Neural cell (in vitro differentiated cells): ENCODE measurements at regions not wholly inside any gene's neighbourhood (a gene's known extent, or its start where the extent isn't known, plus 50 kb on each side); places are given as distances from the start of the nearest gene placed in this dataset.

ENCODE experiments used
- H2AFZ ChIP-seq: fragments of 200-600, 300-800 bp; sonication (generic), shearing (Covaris generic); 2 replicates; pipeline ENCODE4 v1.6.0; 2014; ENCODE audit warnings: low read depth, mild to moderate bottlenecking, antibody characterized with exemption, low read length, moderate library complexity
- H3F3A ChIP-seq: fragments of 200-600 bp; shearing (Covaris generic); 2 replicates; pipeline ENCODE4 v1.6.1; 2016; ENCODE audit warnings: mild to moderate bottlenecking, moderate library complexity, mixed read lengths, antibody characterized with exemption, low read length; ENCODE audit not compliant: insufficient read depth, poor library complexity, severe bottlenecking
- H3K27ac ChIP-seq: fragments of 200-600, 300-800 bp; sonication (generic), shearing (Covaris generic); 2 replicates; pipeline ENCODE4 v1.5.1; 2014; ENCODE audit warnings: mild to moderate bottlenecking, low read length, moderate library complexity
- H3K27me3 ChIP-seq: fragments of 300-800, 200-600 bp; sonication (generic), shearing (Covaris generic); 2 replicates; pipeline ENCODE4 v1.6.0; 2014; ENCODE audit warnings: mild to moderate bottlenecking, low read depth, low read length, moderate library complexity; ENCODE audit not compliant: insufficient read depth
- H3K36me3 ChIP-seq: fragments of 300-800, 200-600 bp; sonication (generic), shearing (Covaris generic); 2 replicates; pipeline ENCODE4 v1.5.1; 2014; ENCODE audit warnings: mild to moderate bottlenecking, antibody characterized with exemption, low read length, moderate library complexity; ENCODE audit not compliant: insufficient read depth
- H3K4me2 ChIP-seq: fragments of 300-800, 200-600 bp; sonication (generic), shearing (Covaris generic); 2 replicates; pipeline ENCODE4 v1.6.0; 2014; ENCODE audit warnings: mild to moderate bottlenecking, low read length
- H3K4me3 ChIP-seq: fragments of 300-800, 200-600 bp; sonication (generic), shearing (Covaris generic); 2 replicates; pipeline ENCODE4 v1.5.1; 2014; ENCODE audit warnings: mild to moderate bottlenecking, low read length, moderate library complexity
- H3K79me2 ChIP-seq: fragments of 200-600 bp; shearing (Covaris generic); replicated peaks from 2 replicates; pipeline ENCODE4 v1.6.0; 2014; ENCODE audit warnings: mild to moderate bottlenecking, low read length, moderate library complexity; ENCODE audit not compliant: insufficient read depth
- H3K9ac ChIP-seq: fragments of 300-800, 200-600 bp; sonication (generic), shearing (Covaris generic); 2 replicates; pipeline ENCODE4 v1.6.1; 2016; ENCODE audit warnings: mild to moderate bottlenecking, low read length, mixed read lengths
- H3K9me2 ChIP-seq: fragments of 200-600 bp; shearing (Covaris generic); 2 replicates; pipeline ENCODE4 v1.6.1; 2016; ENCODE audit warnings: mild to moderate bottlenecking, low read length, mixed read lengths; ENCODE audit not compliant: insufficient read depth
- H3K9me3 ChIP-seq: fragments of 200-600, 300-800 bp; sonication (generic), shearing (Covaris generic); 2 replicates; pipeline ENCODE4 v1.6.1; 2016; ENCODE audit warnings: mild to moderate bottlenecking, mixed run types, low read length, moderate library complexity, mixed read lengths
- H4K20me1 ChIP-seq: fragments of 200-600 bp; shearing (Covaris generic); 2 replicates; pipeline ENCODE4 v1.6.1; 2016; ENCODE audit warnings: mild to moderate bottlenecking, mixed run types; ENCODE audit not compliant: insufficient read depth
- EP300 ChIP-seq: fragments of 450-650 bp; conservative IDR thresholded peaks from 2 replicates; pipeline ENCODE4 v1.6.1; 2014; ENCODE audit warnings: antibody characterized with exemption, mild to moderate bottlenecking, moderate library complexity; ENCODE audit not compliant: poor library complexity, severe bottlenecking
- EZH2 ChIP-seq: fragments of 200-600, 300-800 bp; shearing (Covaris generic), sonication (generic); IDR thresholded peaks from 2 replicates; pipeline ENCODE4 v1.6.1; 2014; ENCODE audit warnings: antibody characterized with exemption, low read length, borderline replicate concordance, mild to moderate bottlenecking; ENCODE audit not compliant: insufficient read depth, poor library complexity, severe bottlenecking
- MXI1 ChIP-seq: fragments of 450-650 bp; conservative IDR thresholded peaks from 2 replicates; pipeline ENCODE4 v1.6.1; 2014; ENCODE audit warnings: antibody characterized with exemption, mild to moderate bottlenecking; ENCODE audit not compliant: poor library complexity, severe bottlenecking
- POLR2AphosphoS5 ChIP-seq: IDR thresholded peaks from 2 replicates; pipeline ENCODE4 v1.6.1; 2012
- RAD21 ChIP-seq: fragments of 450-650 bp; conservative IDR thresholded peaks from 2 replicates; pipeline ENCODE4 v1.6.1; 2014; ENCODE audit warnings: antibody characterized with exemption, mild to moderate bottlenecking, moderate library complexity
- REST ChIP-seq: IDR thresholded peaks from 2 replicates; pipeline ENCODE4 v1.6.1; 2012; ENCODE audit warnings: borderline replicate concordance
- SMC3 ChIP-seq: fragments of 450-650 bp; conservative IDR thresholded peaks from 2 replicates; pipeline ENCODE4 v1.6.1; 2014; ENCODE audit warnings: antibody characterized with exemption, mild to moderate bottlenecking, moderate library complexity; ENCODE audit not compliant: poor library complexity
- TAF1 ChIP-seq: IDR thresholded peaks from 2 replicates; pipeline ENCODE4 v1.6.1; 2012; ENCODE audit warnings: low read depth
- TF ChIP-seq, protein P1 (sequence below): fragments of 450-650 bp; IDR thresholded peaks from 2 replicates; pipeline ENCODE4 v1.5.1; 2014; ENCODE audit warnings: antibody characterized with exemption, mild to moderate bottlenecking, moderate library complexity; ENCODE audit not compliant: poor library complexity, severe bottlenecking

- H4K20me1 ChIP-seq = no peaks in the 10 kb centered on the region
- no peaks in the 10 kb centered on the region for H3K79me2 ChIP-seq
- no peak overlapping the region for H3K27ac ChIP-seq
- no peak overlapping the region for H3K4me3 ChIP-seq
- TF ChIP-seq EZH2 = no peak
- TF ChIP-seq POLR2AphosphoS5 = no peak
- TF ChIP-seq MXI1 = no peak
- TF ChIP-seq REST = no peak
- no peak for TF ChIP-seq TAF1
- TF ChIP-seq, protein P1, sequence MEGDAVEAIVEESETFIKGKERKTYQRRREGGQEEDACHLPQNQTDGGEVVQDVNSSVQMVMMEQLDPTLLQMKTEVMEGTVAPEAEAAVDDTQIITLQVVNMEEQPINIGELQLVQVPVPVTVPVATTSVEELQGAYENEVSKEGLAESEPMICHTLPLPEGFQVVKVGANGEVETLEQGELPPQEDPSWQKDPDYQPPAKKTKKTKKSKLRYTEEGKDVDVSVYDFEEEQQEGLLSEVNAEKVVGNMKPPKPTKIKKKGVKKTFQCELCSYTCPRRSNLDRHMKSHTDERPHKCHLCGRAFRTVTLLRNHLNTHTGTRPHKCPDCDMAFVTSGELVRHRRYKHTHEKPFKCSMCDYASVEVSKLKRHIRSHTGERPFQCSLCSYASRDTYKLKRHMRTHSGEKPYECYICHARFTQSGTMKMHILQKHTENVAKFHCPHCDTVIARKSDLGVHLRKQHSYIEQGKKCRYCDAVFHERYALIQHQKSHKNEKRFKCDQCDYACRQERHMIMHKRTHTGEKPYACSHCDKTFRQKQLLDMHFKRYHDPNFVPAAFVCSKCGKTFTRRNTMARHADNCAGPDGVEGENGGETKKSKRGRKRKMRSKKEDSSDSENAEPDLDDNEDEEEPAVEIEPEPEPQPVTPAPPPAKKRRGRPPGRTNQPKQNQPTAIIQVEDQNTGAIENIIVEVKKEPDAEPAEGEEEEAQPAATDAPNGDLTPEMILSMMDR = no peak
- TF ChIP-seq RAD21 = no peak
- TF ChIP-seq EP300 = no peak
- no peak for TF ChIP-seq SMC3
- no peak overlapping the region for H3K4me2 ChIP-seq
- H3K9me2 ChIP-seq = no peaks in the 10 kb centered on the region
- no peaks in the 10 kb centered on the region for H3K27me3 ChIP-seq
- H3K36me3 ChIP-seq = no peaks in the 10 kb centered on the region
- no peak overlapping the region for H2AFZ ChIP-seq
- no peak overlapping the region for H3K9ac ChIP-seq
- H3F3A ChIP-seq = no peaks in the 10 kb centered on the region
- no peaks in the 10 kb centered on the region for H3K9me3 ChIP-seq
Measured at GRCh38 chr11:111001081-111001430, 244.5 kb upstream of the POU2AF2 start.

DNA sequence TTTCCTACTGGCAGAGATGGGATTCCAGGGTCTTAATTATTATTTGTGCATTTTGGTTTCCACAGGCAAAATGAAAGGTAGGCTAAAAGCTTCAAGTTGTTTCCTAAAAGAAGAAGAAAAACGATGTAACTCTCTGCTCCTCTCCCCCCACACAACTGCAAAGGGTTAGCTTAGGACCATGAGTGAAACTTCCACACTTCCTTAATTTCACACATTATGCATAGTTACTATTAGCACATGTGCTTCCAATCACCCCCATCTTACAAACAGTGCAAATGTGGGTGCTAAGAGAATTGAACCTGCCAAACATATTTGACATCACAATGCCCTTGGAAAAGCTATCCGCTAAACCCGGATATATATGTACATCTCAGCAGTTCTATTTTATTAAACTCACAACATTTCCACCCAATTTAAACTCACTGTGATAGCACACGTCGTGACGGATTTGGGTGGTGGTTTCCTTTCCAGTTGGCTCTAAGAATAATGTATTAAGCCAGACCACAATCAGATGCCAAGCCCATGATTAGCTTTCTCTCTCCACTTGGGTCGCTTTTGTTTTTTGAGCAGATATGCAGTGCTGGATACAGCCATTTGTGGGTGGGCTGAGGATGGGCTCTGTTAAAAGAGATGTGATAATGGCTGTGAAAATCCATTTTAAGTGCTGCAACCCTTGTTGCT, 245.0 kb upstream of the POU2AF2 start:
- no peak overlapping the region for H3K9ac ChIP-seq
- no peaks in the 10 kb centered on the region for H3K9me3 ChIP-seq
- H3K4me2 ChIP-seq = no peak overlapping the region
- no peaks in the 10 kb centered on the region for H3F3A ChIP-seq
- H4K20me1 ChIP-seq = no peaks in the 10 kb centered on the region
- no peak overlapping the region for H3K4me3 ChIP-seq
- no peak overlapping the region for H3K27ac ChIP-seq
- H3K36me3 ChIP-seq = no peaks in the 10 kb centered on the region
- no peaks in the 10 kb centered on the region for H3K27me3 ChIP-seq
- no peaks in the 10 kb centered on the region for H3K79me2 ChIP-seq
- H2AFZ ChIP-seq = no peak overlapping the region
- TF ChIP-seq RAD21 (no peak), MXI1 (no peak), POLR2AphosphoS5 (no peak), EP300 (no peak), EZH2 (no peak), TAF1 (no peak), SMC3 (no peak), REST (no peak)
- TF ChIP-seq, protein P1 = no peak
- H3K9me2 ChIP-seq = no peaks in the 10 kb centered on the region
